ENCODE measurements at regions not wholly inside any gene's neighbourhood (a gene's known extent, or its start where the extent isn't known, plus 50 kb on each side); places are given as distances from the start of the nearest gene placed in this dataset.

GRCh38 chr10:6980353-6980752 lies 400.3 kb upstream of the PRKCQ start:
- no peak for TF ChIP-seq ZNF274 (IDR thresholded peaks at IDR 0.05; ENCODE audit: low read depth, low read length)
- no peak for TF ChIP-seq YY1 (IDR thresholded peaks at IDR 0.05; ENCODE audit: insufficient read depth, insufficient read length)
- TF ChIP-seq SUZ12 (IDR thresholded peaks at IDR 0.05; ENCODE audit: extremely low read depth, insufficient read depth, insufficient read length): no peak
- peaks cover 3% of the 10 kb centered on the region for H3K4me1 ChIP-seq (ENCODE audit: insufficient read depth, insufficient read length)
- no peaks in the 10 kb centered on the region for H3K36me3 ChIP-seq (ENCODE audit: insufficient read depth, insufficient read length, low read length)
- DNase-seq (ENCODE audit: low read depth, low spot score): no peak
- no peaks in the 10 kb centered on the region for H3K9me3 ChIP-seq (ENCODE audit: insufficient read depth, low read length)
- no peak overlapping the region for H3K4me3 ChIP-seq (ENCODE audit: insufficient read length, low read depth)
- no peaks in the 10 kb centered on the region for H3K27me3 ChIP-seq (ENCODE audit: insufficient read depth, insufficient read length)
- H3K9ac ChIP-seq (ENCODE audit: insufficient read length, low read depth): no peak overlapping the region

- Histone ChIP-seq H3K9ac (ENCODE audit: insufficient read length, low read depth) (no peak overlapping the region), H3K4me1 (ENCODE audit: insufficient read depth, insufficient read length) (peaks cover 3% of the 10 kb centered on the region), H3K27me3 (ENCODE audit: insufficient read depth, insufficient read length) (no peaks in the 10 kb centered on the region), H3K4me3 (ENCODE audit: insufficient read length, low read depth) (no peak overlapping the region), H3K9me3 (ENCODE audit: insufficient read depth, low read length) (no peaks in the 10 kb centered on the region), H3K36me3 (ENCODE audit: insufficient read depth, insufficient read length, low read length) (no peaks in the 10 kb centered on the region)
- TF ChIP-seq SUZ12 (IDR thresholded peaks at IDR 0.05; ENCODE audit: extremely low read depth, insufficient read depth, insufficient read length) (no peak), ZNF274 (IDR thresholded peaks at IDR 0.05; ENCODE audit: low read depth, low read length) (no peak), YY1 (IDR thresholded peaks at IDR 0.05; ENCODE audit: insufficient read depth, insufficient read length) (no peak)
- no peak for DNase-seq (ENCODE audit: low read depth, low spot score)
Observed at GRCh38 chr10:6979371-6979770, 399.3 kb upstream of the PRKCQ start.

- Histone ChIP-seq H3K9me3 (ENCODE audit: insufficient read depth, low read length) (no peaks in the 10 kb centered on the region), H3K4me3 (ENCODE audit: insufficient read length, low read depth) (no peak overlapping the region), H3K27me3 (ENCODE audit: insufficient read depth, insufficient read length) (no peaks in the 10 kb centered on the region), H3K4me1 (ENCODE audit: insufficient read depth, insufficient read length) (peaks cover 3% of the 10 kb centered on the region), H3K36me3 (ENCODE audit: insufficient read depth, insufficient read length, low read length) (no peaks in the 10 kb centered on the region), H3K9ac (ENCODE audit: insufficient read length, low read depth) (no peak overlapping the region)
- TF ChIP-seq SUZ12 (IDR thresholded peaks at IDR 0.05; ENCODE audit: extremely low read depth, insufficient read depth, insufficient read length) (no peak), ZNF274 (IDR thresholded peaks at IDR 0.05; ENCODE audit: low read depth, low read length) (no peak), YY1 (IDR thresholded peaks at IDR 0.05; ENCODE audit: insufficient read depth, insufficient read length) (no peak)
- DNase-seq (ENCODE audit: low read depth, low spot score): no peak
Observed at GRCh38 chr10:6978187-6978627, 398.1 kb upstream of the PRKCQ start.

GRCh38 chr10:6977398-6978186 lies 397.5 kb upstream of the PRKCQ start:
- no peak for TF ChIP-seq SUZ12 (IDR thresholded peaks at IDR 0.05; ENCODE audit: extremely low read depth, insufficient read depth, insufficient read length)
- TF ChIP-seq ZNF274 (IDR thresholded peaks at IDR 0.05; ENCODE audit: low read depth, low read length): no peak
- no peak for TF ChIP-seq YY1 (IDR thresholded peaks at IDR 0.05; ENCODE audit: insufficient read depth, insufficient read length)
- H3K36me3 ChIP-seq (ENCODE audit: insufficient read depth, insufficient read length, low read length): no peaks in the 10 kb centered on the region
- H3K27me3 ChIP-seq (ENCODE audit: insufficient read depth, insufficient read length): no peaks in the 10 kb centered on the region
- peaks cover 3% of the 10 kb centered on the region for H3K4me1 ChIP-seq (ENCODE audit: insufficient read depth, insufficient read length)
- no peaks in the 10 kb centered on the region for H3K9me3 ChIP-seq (ENCODE audit: insufficient read depth, low read length)
- no peak overlapping the region for H3K9ac ChIP-seq (ENCODE audit: insufficient read length, low read depth)
- peak; percentile 13 for DNase-seq (ENCODE audit: low read depth, low spot score)
- H3K4me3 ChIP-seq (ENCODE audit: insufficient read length, low read depth): no peak overlapping the region

GRCh38 chr10:6973899-6974298 lies 393.8 kb upstream of the PRKCQ start:
- TF ChIP-seq ZNF274 (IDR thresholded peaks at IDR 0.05; ENCODE audit: low read depth, low read length): no peak
- TF ChIP-seq YY1 (IDR thresholded peaks at IDR 0.05; ENCODE audit: insufficient read depth, insufficient read length): no peak
- TF ChIP-seq SUZ12 (IDR thresholded peaks at IDR 0.05; ENCODE audit: extremely low read depth, insufficient read depth, insufficient read length): no peak
- Histone ChIP-seq H3K27me3 (ENCODE audit: insufficient read depth, insufficient read length) (no peaks in the 10 kb centered on the region), H3K9ac (ENCODE audit: insufficient read length, low read depth) (no peak overlapping the region), H3K9me3 (ENCODE audit: insufficient read depth, low read length) (no peaks in the 10 kb centered on the region), H3K4me3 (ENCODE audit: insufficient read length, low read depth) (no peak overlapping the region), H3K36me3 (ENCODE audit: insufficient read depth, insufficient read length, low read length) (no peaks in the 10 kb centered on the region), H3K4me1 (ENCODE audit: insufficient read depth, insufficient read length) (no peaks in the 10 kb centered on the region)
- no peak for DNase-seq (ENCODE audit: low read depth, low spot score)

- Histone ChIP-seq H3K27me3 (ENCODE audit: insufficient read depth, insufficient read length) (no peaks in the 10 kb centered on the region), H3K9ac (ENCODE audit: insufficient read length, low read depth) (no peak overlapping the region), H3K36me3 (ENCODE audit: insufficient read depth, insufficient read length, low read length) (no peaks in the 10 kb centered on the region), H3K4me3 (ENCODE audit: insufficient read length, low read depth) (no peak overlapping the region), H3K9me3 (ENCODE audit: insufficient read depth, low read length) (no peaks in the 10 kb centered on the region), H3K4me1 (ENCODE audit: insufficient read depth, insufficient read length) (no peaks in the 10 kb centered on the region)
- no peak for DNase-seq (ENCODE audit: low read depth, low spot score)
- TF ChIP-seq ZNF274 (IDR thresholded peaks at IDR 0.05; ENCODE audit: low read depth, low read length) (no peak), YY1 (IDR thresholded peaks at IDR 0.05; ENCODE audit: insufficient read depth, insufficient read length) (no peak), SUZ12 (IDR thresholded peaks at IDR 0.05; ENCODE audit: extremely low read depth, insufficient read depth, insufficient read length) (no peak)
Observed at GRCh38 chr10:6972226-6972625, 392.1 kb upstream of the PRKCQ start.

GRCh38 chr10:6969659-6970058 lies 389.6 kb upstream of the PRKCQ start:
- Histone ChIP-seq H3K4me1 (ENCODE audit: insufficient read depth, insufficient read length) (no peaks in the 10 kb centered on the region), H3K9ac (ENCODE audit: insufficient read length, low read depth) (no peak overlapping the region), H3K4me3 (ENCODE audit: insufficient read length, low read depth) (no peak overlapping the region), H3K9me3 (ENCODE audit: insufficient read depth, low read length) (no peaks in the 10 kb centered on the region), H3K27me3 (ENCODE audit: insufficient read depth, insufficient read length) (no peaks in the 10 kb centered on the region), H3K36me3 (ENCODE audit: insufficient read depth, insufficient read length, low read length) (no peaks in the 10 kb centered on the region)
- no peak for TF ChIP-seq SUZ12 (IDR thresholded peaks at IDR 0.05; ENCODE audit: extremely low read depth, insufficient read depth, insufficient read length)
- TF ChIP-seq YY1 (IDR thresholded peaks at IDR 0.05; ENCODE audit: insufficient read depth, insufficient read length): no peak
- TF ChIP-seq ZNF274 (IDR thresholded peaks at IDR 0.05; ENCODE audit: low read depth, low read length): no peak
- no peak for DNase-seq (ENCODE audit: low read depth, low spot score)

All from NT2/D1 (cell line).